KBM-7 (cell line): ENCODE measurements at regions not wholly inside any gene's neighbourhood (a gene's known extent, or its start where the extent isn't known, plus 50 kb on each side); places are given as distances from the start of the nearest gene placed in this dataset.

Experiments
- DNase-seq: peaks from one replicate; pipeline ENCODE4 v3.0.0-alpha.2; 2015
- in situ Hi-C: fragments of 300-500 bp; cut with MboI; formaldehyde crosslinking; loops from 2 replicates; pipeline ENCODE4 v1.14.3; 2020; ENCODE audit warnings: low sequenced_read_pairs, low pct_unique_long_range_greater_than_20kb, mixed read lengths

GRCh38 chr20:43265449-43265848 lies 75.7 kb upstream of the PTPRT start:
- in situ Hi-C loops, result no loop called here
- DNase-seq, result no peak

- no peak for DNase-seq
- in situ Hi-C loops, result no loop called here
These were observed 73.5 kb upstream of the PTPRT start for GRCh38 chr20:43263226-43263625.

- in situ Hi-C loops, result no loop called here
- DNase-seq, result no peak
These were observed 72.6 kb upstream of the PTPRT start for GRCh38 chr20:43262341-43262740.

DNA sequence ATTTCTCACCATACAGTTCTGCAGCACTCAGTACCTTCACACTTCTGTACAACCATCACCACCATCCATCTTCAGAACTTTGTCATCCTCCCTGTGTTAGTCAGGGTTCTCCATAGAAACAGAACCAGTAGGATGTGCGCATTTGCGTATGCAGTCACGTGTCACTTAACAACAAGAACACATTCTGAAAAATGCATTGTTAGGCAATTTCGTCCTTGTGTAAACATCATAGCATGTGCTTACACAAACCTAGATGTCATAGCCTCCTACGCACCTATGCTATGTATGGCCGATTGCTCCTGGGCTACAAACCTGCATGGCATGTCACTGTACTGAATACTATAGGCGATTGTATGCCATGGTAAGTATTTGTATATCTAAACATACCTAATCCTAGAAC lies 66.2 kb upstream of the PTPRT start:
- no peak for DNase-seq
- in situ Hi-C loops, result no loop called here

DNA sequence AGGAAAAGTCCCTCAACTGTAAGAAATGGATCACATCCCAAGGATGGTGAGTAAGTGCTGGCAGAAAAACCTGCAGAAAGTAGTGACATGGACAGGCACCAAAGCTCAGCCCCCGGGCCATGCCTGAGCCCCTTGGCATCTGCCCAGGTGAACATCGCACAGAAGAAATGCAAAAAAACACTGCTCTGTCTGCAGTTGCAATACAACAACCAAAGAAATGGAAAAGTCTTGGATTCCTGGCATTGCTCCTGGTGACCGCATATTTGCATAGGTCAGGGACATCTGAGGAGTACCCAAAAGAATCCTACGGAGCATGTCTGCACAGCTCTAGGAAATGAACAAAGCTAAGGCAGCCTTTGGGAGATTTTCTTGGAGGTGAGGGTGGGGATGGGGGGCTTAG lies 63.1 kb upstream of the PTPRT start:
- no peak for DNase-seq
- in situ Hi-C loops, result no loop called here

DNA sequence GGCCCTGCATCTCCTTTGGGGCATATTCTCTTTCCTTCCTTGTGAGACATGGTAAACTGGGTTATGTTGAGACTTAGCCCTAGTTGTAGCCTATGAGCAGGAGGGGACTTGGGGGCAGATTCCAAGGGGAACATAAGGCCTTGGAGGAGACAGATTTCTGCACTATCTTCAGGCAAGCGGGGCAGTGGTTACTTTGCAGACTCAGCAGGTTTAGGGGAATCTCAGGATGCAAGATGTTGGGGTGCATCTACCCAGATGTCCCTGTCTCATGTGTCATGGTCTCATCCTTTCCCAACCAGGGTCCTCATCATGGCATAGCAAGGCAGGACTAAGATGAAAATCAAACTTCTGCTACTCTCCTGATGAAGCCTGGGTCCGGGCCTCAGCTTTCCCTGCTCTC lies 58.6 kb upstream of the PTPRT start:
- in situ Hi-C loops, result no loop called here

DNA sequence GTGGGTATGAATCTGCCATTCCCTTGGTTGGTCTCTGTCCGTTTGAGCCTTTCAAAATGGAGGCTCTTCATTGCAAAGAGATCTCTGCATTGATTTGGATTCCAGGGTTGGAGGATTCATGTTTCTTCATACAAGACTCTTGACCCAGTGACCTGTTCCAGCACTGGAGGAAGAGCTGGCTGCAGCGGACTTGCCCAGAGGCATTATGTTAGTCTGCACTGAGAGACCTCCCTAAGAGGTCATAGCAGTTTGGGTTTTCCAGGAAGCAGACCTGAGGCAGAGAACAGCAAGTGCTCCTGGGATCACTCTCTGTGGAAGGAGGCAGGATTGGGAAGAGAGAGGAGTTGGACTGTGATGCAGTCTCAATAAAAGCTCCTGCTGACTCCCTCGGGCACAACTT lies 57.7 kb upstream of the PTPRT start:
- no peak for DNase-seq
- in situ Hi-C loops, result no loop called here

More for the DNA sequence above, 58.6 kb upstream of the PTPRT start:
- DNase-seq, result no peak

- no peak for DNase-seq
- in situ Hi-C loops, result no loop called here
These were observed 54.9 kb upstream of the PTPRT start for GRCh38 chr20:43244647-43245046.

DNA sequence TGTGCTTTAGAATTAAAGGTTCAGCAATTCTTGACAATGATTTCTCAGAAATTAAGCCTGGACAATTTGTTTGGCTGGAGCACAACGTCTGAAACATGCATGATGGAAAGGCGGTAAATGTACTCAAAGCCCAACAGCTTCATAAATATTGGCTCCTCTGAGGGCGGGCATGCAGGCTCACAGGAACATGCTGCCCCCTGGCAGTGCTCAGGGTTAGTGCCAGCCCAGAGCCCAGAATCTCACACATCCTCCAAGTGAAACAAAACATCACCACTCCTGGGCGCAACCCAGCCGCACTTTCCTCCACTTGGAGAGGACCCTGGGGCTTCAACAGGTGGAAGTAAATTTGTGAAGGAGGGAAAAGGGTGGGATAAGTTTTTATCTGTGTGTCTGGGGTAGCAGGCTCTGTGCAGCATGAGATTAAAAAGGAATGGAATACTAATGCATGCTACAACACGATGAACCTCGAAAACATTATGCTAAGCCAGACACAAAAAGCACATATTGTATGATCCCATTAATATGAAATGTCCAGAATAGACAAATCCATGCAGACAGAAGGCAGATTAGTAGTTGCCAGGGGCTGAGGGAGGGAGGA lies 54.1 kb upstream of the PTPRT start:
- in situ Hi-C loops, result no loop called here
- DNase-seq, result peak; percentile 2

DNA sequence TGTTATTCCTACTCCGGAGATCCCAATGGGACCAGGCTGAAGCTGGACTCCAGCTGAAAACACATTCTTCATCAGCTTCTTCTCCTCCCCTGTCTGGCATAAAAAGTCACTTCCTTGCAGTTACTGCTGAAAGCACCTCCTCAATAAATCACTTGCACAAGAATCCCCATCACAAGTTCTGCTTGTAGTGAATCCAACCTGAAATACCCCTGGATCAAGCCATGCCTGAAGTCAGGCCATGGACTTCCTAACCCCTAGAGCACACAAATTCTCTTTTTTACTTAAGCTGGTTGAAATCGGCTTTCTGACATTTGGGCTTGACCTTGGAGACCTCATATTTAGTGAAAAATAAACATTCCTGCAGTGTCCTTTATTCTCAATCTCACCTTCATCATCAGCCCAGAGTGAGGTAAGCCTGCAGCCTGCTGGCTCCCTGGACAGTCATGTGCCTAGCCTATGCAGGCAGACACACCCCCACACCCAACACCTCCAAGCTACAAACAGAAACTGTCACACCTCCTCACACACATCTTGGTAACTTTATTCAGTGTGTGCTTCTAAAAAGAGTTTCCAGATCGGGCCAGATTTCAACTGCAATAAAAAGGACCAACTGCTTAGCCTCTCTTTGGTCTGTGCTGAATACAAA lies 51.5 kb upstream of the PTPRT start:
- no peak for DNase-seq
- in situ Hi-C loops, result no loop called here
